ENCODE measurements at regions not wholly inside any gene's neighbourhood (a gene's known extent, or its start where the extent isn't known, plus 50 kb on each side); places are given as distances from the start of the nearest gene placed in this dataset.

GRCh38 chr4:104549736-104550135 lies 55.0 kb upstream of the CXXC4 start:
- TF ChIP-seq, protein P1, sequence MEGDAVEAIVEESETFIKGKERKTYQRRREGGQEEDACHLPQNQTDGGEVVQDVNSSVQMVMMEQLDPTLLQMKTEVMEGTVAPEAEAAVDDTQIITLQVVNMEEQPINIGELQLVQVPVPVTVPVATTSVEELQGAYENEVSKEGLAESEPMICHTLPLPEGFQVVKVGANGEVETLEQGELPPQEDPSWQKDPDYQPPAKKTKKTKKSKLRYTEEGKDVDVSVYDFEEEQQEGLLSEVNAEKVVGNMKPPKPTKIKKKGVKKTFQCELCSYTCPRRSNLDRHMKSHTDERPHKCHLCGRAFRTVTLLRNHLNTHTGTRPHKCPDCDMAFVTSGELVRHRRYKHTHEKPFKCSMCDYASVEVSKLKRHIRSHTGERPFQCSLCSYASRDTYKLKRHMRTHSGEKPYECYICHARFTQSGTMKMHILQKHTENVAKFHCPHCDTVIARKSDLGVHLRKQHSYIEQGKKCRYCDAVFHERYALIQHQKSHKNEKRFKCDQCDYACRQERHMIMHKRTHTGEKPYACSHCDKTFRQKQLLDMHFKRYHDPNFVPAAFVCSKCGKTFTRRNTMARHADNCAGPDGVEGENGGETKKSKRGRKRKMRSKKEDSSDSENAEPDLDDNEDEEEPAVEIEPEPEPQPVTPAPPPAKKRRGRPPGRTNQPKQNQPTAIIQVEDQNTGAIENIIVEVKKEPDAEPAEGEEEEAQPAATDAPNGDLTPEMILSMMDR (IDR thresholded peaks at IDR 0.05): no peak
- TF ChIP-seq POLR2AphosphoS5 (IDR thresholded peaks at IDR 0.05): no peak
